Neural crest cell (in vitro differentiated cells): ENCODE measurements at regions not wholly inside any gene's neighbourhood (a gene's known extent, or its start where the extent isn't known, plus 50 kb on each side); places are given as distances from the start of the nearest gene placed in this dataset.

ENCODE experiments used
- DNase-seq: peaks from one replicate; pipeline ENCODE4 v3.0.0; 2021; ENCODE audit warnings: low read depth, mixed read lengths, low spot score
- H3K27ac Mint-ChIP-seq: one replicate; pipeline ENCODE4 v1.8.0; 2021; ENCODE audit warnings: mild to moderate bottlenecking, mixed read lengths; ENCODE audit not compliant: unreplicated experiment
- H3K27me3 Mint-ChIP-seq: 2 replicates; pipeline ENCODE4 v1.8.0; 2021; ENCODE audit warnings: low read depth, mild to moderate bottlenecking, mixed read lengths
- H3K36me3 Mint-ChIP-seq: 2 replicates; pipeline ENCODE4 v1.8.0; 2021; ENCODE audit warnings: low read depth, mild to moderate bottlenecking, mixed read lengths
- H3K4me1 Mint-ChIP-seq: 2 replicates; pipeline ENCODE4 v1.8.0; 2021; ENCODE audit warnings: mixed read lengths
- H3K4me3 Mint-ChIP-seq: one replicate; pipeline ENCODE4 v1.8.0; 2021; ENCODE audit warnings: mild to moderate bottlenecking, mixed read lengths
- H3K9me3 Mint-ChIP-seq: 2 replicates; pipeline ENCODE4 v1.8.0; 2021; ENCODE audit warnings: mixed read lengths
- CTCF ChIP-seq: fragments of 200-600 bp; sonication (generic); conservative IDR thresholded peaks from 2 replicates; pipeline ENCODE4 v1.5.0; 2021; ENCODE audit warnings: antibody characterized with exemption, mild to moderate bottlenecking

GRCh38 chr3:99249627-99250026, 348.1 kb upstream of the DCBLD2 start:
- Mint-ChIP-seq H3K4me1 (no peaks in the 10 kb centered on the region), H3K4me3 (no peak overlapping the region), H3K9me3 (no peaks in the 10 kb centered on the region), H3K27ac (no peak overlapping the region), H3K27me3 (no peaks in the 10 kb centered on the region), H3K36me3 (no peaks in the 10 kb centered on the region)
- TF ChIP-seq CTCF: no peak
- DNase-seq: no peak

GRCh38 chr3:99248913-99249312, 347.4 kb upstream of the DCBLD2 start:
- Mint-ChIP-seq H3K27me3 (no peaks in the 10 kb centered on the region), H3K4me1 (no peaks in the 10 kb centered on the region), H3K9me3 (no peaks in the 10 kb centered on the region), H3K4me3 (no peak overlapping the region), H3K27ac (no peak overlapping the region), H3K36me3 (no peaks in the 10 kb centered on the region)
- no peak for DNase-seq
- no peak for TF ChIP-seq CTCF

GRCh38 chr3:99248130-99248529, 346.6 kb upstream of the DCBLD2 start:
- Mint-ChIP-seq H3K9me3 (no peaks in the 10 kb centered on the region), H3K4me1 (no peaks in the 10 kb centered on the region), H3K27ac (no peak overlapping the region), H3K36me3 (no peaks in the 10 kb centered on the region), H3K27me3 (no peaks in the 10 kb centered on the region), H3K4me3 (no peak overlapping the region)
- TF ChIP-seq CTCF: no peak
- DNase-seq: no peak

GRCh38 chr3:99246010-99246654, 344.6 kb upstream of the DCBLD2 start:
- no peak for TF ChIP-seq CTCF
- no peaks in the 10 kb centered on the region for H3K36me3 Mint-ChIP-seq
- no peaks in the 10 kb centered on the region for H3K9me3 Mint-ChIP-seq
- H3K27me3 Mint-ChIP-seq: no peaks in the 10 kb centered on the region
- no peaks in the 10 kb centered on the region for H3K4me1 Mint-ChIP-seq
- H3K27ac Mint-ChIP-seq: no peak overlapping the region
- DNase-seq: no peak
- H3K4me3 Mint-ChIP-seq: no peak overlapping the region

- Mint-ChIP-seq H3K27me3 (no peaks in the 10 kb centered on the region), H3K4me1 (no peaks in the 10 kb centered on the region), H3K9me3 (no peaks in the 10 kb centered on the region), H3K36me3 (no peaks in the 10 kb centered on the region), H3K27ac (no peak overlapping the region), H3K4me3 (no peak overlapping the region)
- DNase-seq: no peak
- no peak for TF ChIP-seq CTCF
Measured at GRCh38 chr3:99242271-99242670, 340.8 kb upstream of the DCBLD2 start.
